NB4 (cell line): ENCODE measurements at regions not wholly inside any gene's neighbourhood (a gene's known extent, or its start where the extent isn't known, plus 50 kb on each side); places are given as distances from the start of the nearest gene placed in this dataset.

Experiments
- MYC ChIP-seq: IDR thresholded peaks from 2 replicates; pipeline ENCODE4 v1.6.1; 2011; ENCODE audit warnings: low read depth, low read length
- POLR2A ChIP-seq: IDR thresholded peaks from 2 replicates; pipeline ENCODE4 v1.6.1; 2011; ENCODE audit warnings: mild to moderate bottlenecking; ENCODE audit not compliant: insufficient read length; ENCODE audit errors: extremely low read depth
- TF ChIP-seq, protein P1 (sequence below): IDR thresholded peaks from one replicate; pipeline ENCODE4 v1.5.1; 2012; ENCODE audit warnings: low read depth, low read length

DNA sequence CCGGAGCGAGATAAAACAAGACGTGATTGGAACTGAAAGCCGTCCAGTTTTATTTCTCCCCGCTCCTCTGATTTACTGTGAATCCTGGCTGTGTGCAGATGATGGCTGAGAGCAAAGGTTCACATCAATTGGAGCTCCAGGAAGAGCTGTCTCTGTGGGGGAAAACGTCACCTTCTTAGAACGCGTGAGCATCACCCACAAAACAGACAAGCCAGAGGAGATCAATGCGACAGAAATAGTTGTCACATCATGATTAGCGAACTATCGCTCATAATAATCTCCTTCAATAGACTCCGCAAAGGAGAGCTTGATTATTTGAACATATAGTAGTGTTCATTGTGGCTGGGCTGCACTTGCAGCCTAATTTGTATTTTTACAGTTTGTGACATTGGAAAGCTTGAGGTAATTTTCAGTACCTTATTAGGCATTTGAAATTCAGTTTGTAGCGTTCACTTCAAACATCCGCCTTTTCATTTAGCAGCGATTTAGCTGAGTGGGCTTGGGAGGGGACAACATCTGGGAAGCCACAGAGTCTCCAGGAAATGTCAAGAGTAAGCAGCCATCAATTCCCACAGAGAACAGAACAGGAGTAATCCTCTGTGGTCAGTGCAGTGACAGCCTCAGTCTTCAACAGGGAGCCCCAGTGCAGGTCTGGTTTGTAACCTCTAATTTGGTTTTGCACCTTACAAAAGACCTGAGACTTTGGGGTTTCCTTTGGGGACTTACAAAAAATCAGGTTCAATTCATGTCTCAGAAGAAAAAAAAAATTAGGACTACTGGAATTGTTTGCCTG is 276.8 kb upstream of the PFKP start:
- TF ChIP-seq, protein P1, sequence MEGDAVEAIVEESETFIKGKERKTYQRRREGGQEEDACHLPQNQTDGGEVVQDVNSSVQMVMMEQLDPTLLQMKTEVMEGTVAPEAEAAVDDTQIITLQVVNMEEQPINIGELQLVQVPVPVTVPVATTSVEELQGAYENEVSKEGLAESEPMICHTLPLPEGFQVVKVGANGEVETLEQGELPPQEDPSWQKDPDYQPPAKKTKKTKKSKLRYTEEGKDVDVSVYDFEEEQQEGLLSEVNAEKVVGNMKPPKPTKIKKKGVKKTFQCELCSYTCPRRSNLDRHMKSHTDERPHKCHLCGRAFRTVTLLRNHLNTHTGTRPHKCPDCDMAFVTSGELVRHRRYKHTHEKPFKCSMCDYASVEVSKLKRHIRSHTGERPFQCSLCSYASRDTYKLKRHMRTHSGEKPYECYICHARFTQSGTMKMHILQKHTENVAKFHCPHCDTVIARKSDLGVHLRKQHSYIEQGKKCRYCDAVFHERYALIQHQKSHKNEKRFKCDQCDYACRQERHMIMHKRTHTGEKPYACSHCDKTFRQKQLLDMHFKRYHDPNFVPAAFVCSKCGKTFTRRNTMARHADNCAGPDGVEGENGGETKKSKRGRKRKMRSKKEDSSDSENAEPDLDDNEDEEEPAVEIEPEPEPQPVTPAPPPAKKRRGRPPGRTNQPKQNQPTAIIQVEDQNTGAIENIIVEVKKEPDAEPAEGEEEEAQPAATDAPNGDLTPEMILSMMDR = no peak
- TF ChIP-seq POLR2A = no peak
- TF ChIP-seq MYC = no peak
